GM19324 (cell line): ENCODE measurements at regions not wholly inside any gene's neighbourhood (a gene's known extent, or its start where the extent isn't known, plus 50 kb on each side); places are given as distances from the start of the nearest gene placed in this dataset.
"Not testable (repeated sequence)": the region's sequence is repeated elsewhere in the genome, so short reads cannot be mapped to it uniquely, and the experiment has no call there.

Experiments used
- ATAC-seq: cut with Tn5 transposase; IDR thresholded peaks from one replicate; pipeline ENCODE4 v1.9.1; 2021; ENCODE audit warnings: mild to moderate bottlenecking, moderate library complexity; ENCODE audit not compliant: unreplicated experiment, low FRiP score

- no peak for ATAC-seq
Observed at GRCh38 chr1:55820501-55820900, 605.3 kb upstream of the USP24 start.

GRCh38 chr1:55819011-55819410 lies 603.8 kb upstream of the USP24 start:
- no peak for ATAC-seq

GRCh38 chr1:55816456-55817426 lies 601.6 kb upstream of the USP24 start:
- no peak for ATAC-seq

GRCh38 chr1:55815745-55816455 lies 600.7 kb upstream of the USP24 start:
- no peak for ATAC-seq

GRCh38 chr1:55814967-55815366 lies 599.8 kb upstream of the USP24 start:
- ATAC-seq: no peak

- no peak for ATAC-seq
Observed at GRCh38 chr1:55813618-55814017, 598.5 kb upstream of the USP24 start.

GRCh38 chr1:55812281-55812680 lies 597.1 kb upstream of the USP24 start:
- no peak for ATAC-seq

- ATAC-seq: no peak
Observed at GRCh38 chr1:55808263-55808662, 593.1 kb upstream of the USP24 start.

- ATAC-seq: no peak
Observed at GRCh38 chr1:55803429-55803828, 588.3 kb upstream of the USP24 start.

GRCh38 chr1:55801481-55801880 lies 586.3 kb upstream of the USP24 start:
- no peak for ATAC-seq

- ATAC-seq: no peak
Observed at GRCh38 chr1:55800503-55800902, 585.3 kb upstream of the USP24 start.

- no peak for ATAC-seq
Observed at GRCh38 chr1:55793856-55794255, 578.7 kb upstream of the USP24 start.

GRCh38 chr1:55792870-55793269 lies 577.7 kb upstream of the USP24 start:
- no peak for ATAC-seq

- ATAC-seq: no peak
Observed at GRCh38 chr1:55789466-55789865, 574.3 kb upstream of the USP24 start.

GRCh38 chr1:55786396-55786795 lies 571.2 kb upstream of the USP24 start:
- ATAC-seq: no peak

- ATAC-seq: not testable (repeated sequence)
Observed at GRCh38 chr1:55784941-55785450, 569.8 kb upstream of the USP24 start.

GRCh38 chr1:55781944-55782482 lies 566.8 kb upstream of the USP24 start:
- no peak for ATAC-seq

- no peak for ATAC-seq
Observed at GRCh38 chr1:55781003-55781402, 565.8 kb upstream of the USP24 start.

- no peak for ATAC-seq
Observed at GRCh38 chr1:55777545-55777944, 562.4 kb upstream of the USP24 start.

- no peak for ATAC-seq
Observed at GRCh38 chr1:55775007-55775406, 559.8 kb upstream of the USP24 start.

- no peak for ATAC-seq
Observed at GRCh38 chr1:55774446-55774845, 559.3 kb upstream of the USP24 start.
